ENCODE measurements at regions not wholly inside any gene's neighbourhood (a gene's known extent, or its start where the extent isn't known, plus 50 kb on each side); places are given as distances from the start of the nearest gene placed in this dataset.

DNA sequence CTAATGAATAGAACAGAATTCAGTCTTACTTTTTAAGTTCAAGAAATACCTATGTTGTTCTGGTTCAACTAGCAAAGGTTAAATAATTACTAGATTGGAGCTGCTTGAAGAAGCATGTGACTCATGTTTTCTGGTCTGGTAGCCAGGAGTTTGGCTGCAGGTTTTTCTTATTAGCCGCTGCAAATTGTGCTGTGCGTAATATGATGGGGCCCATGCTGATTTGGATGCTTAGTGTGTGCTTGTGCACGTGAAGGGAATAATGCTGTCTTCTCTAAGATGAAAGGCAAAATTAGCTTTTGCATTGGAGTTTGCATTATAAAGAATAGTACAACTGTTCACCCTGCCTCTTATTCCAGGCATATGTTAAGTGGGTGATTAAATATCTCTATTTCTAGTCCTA is 219.6 kb downstream of the SNCA start:
- TF ChIP-seq, protein P1, sequence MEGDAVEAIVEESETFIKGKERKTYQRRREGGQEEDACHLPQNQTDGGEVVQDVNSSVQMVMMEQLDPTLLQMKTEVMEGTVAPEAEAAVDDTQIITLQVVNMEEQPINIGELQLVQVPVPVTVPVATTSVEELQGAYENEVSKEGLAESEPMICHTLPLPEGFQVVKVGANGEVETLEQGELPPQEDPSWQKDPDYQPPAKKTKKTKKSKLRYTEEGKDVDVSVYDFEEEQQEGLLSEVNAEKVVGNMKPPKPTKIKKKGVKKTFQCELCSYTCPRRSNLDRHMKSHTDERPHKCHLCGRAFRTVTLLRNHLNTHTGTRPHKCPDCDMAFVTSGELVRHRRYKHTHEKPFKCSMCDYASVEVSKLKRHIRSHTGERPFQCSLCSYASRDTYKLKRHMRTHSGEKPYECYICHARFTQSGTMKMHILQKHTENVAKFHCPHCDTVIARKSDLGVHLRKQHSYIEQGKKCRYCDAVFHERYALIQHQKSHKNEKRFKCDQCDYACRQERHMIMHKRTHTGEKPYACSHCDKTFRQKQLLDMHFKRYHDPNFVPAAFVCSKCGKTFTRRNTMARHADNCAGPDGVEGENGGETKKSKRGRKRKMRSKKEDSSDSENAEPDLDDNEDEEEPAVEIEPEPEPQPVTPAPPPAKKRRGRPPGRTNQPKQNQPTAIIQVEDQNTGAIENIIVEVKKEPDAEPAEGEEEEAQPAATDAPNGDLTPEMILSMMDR (IDR thresholded peaks at IDR 0.05), result no peak
- TF ChIP-seq POLR2A (IDR thresholded peaks at IDR 0.05), result no peak
